BJ (cell line): ENCODE measurements at regions not wholly inside any gene's neighbourhood (a gene's known extent, or its start where the extent isn't known, plus 50 kb on each side); places are given as distances from the start of the nearest gene placed in this dataset.

Experiments
- CTCF ChIA-PET: fragments of 350-600 bp; formaldehyde crosslinking; extraction: SDS; loops from one replicate; lab custom pipeline; 2021; ENCODE audit warnings: antibody characterized with exemption, inconsistent platforms; lab: Yijun Ruan, JAX
- POLR2A ChIA-PET: fragments of 300-600 bp; sonication (Branson Sonifier 250); formaldehyde crosslinking; extraction: SDS; loops from one replicate; lab custom pipeline; 2021; ENCODE audit warnings: antibody characterized with exemption; lab: Charles Lee
- DNase-seq: peaks from one replicate; pipeline ENCODE4 v3.0.0-alpha.2; 2011; ENCODE audit warnings: low read depth
- H3K27me3 ChIP-seq: 2 replicates; pipeline ENCODE4 v1.6.0; 2011; ENCODE audit warnings: low read length; ENCODE audit not compliant: control insufficient read depth, insufficient read depth
- H3K36me3 ChIP-seq: 2 replicates; pipeline ENCODE4 v1.5.1; 2011; ENCODE audit warnings: low read length; ENCODE audit not compliant: control insufficient read depth, insufficient read depth
- H3K4me3 ChIP-seq: 2 replicates; pipeline ENCODE4 v1.5.1; 2011; ENCODE audit warnings: low read depth, mild to moderate bottlenecking, control low read depth, low read length
- TF ChIP-seq, protein P1 (sequence below): IDR thresholded peaks from 2 replicates; pipeline ENCODE4 v1.5.1; 2011; ENCODE audit warnings: low read depth, mild to moderate bottlenecking, control low read depth, inconsistent platforms, low read length, moderate library complexity; ENCODE audit not compliant: insufficient read depth

DNA sequence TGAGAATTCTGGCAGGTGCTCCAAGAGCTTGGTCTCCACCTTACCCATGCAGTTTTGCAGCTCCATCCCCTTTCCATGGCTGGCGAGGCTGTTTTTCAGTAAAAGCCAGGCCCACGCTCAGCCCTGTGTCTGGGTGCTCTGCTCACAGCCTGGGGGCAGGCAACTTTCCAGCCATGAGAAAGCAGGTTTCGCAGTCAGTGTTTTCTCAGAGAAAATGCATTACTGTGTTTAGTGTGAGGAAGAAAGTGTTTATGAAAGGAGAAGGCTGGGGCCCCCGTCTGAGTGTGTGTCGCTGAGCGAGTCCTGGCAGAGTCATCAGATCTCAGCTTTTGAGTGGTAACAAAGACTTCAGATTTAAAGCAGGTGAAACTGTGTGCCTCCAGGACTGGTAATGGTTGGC lies 248.1 kb downstream of the IRX1 start:
- no peak for DNase-seq
- ChIA-PET CTCF (no interaction called here), POLR2A (no interaction called here)
- H3K4me3 ChIP-seq, result no peak overlapping the region
- TF ChIP-seq, protein P1, sequence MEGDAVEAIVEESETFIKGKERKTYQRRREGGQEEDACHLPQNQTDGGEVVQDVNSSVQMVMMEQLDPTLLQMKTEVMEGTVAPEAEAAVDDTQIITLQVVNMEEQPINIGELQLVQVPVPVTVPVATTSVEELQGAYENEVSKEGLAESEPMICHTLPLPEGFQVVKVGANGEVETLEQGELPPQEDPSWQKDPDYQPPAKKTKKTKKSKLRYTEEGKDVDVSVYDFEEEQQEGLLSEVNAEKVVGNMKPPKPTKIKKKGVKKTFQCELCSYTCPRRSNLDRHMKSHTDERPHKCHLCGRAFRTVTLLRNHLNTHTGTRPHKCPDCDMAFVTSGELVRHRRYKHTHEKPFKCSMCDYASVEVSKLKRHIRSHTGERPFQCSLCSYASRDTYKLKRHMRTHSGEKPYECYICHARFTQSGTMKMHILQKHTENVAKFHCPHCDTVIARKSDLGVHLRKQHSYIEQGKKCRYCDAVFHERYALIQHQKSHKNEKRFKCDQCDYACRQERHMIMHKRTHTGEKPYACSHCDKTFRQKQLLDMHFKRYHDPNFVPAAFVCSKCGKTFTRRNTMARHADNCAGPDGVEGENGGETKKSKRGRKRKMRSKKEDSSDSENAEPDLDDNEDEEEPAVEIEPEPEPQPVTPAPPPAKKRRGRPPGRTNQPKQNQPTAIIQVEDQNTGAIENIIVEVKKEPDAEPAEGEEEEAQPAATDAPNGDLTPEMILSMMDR, result no peak
- no peaks in the 10 kb centered on the region for H3K27me3 ChIP-seq
- H3K36me3 ChIP-seq, result no peaks in the 10 kb centered on the region

DNA sequence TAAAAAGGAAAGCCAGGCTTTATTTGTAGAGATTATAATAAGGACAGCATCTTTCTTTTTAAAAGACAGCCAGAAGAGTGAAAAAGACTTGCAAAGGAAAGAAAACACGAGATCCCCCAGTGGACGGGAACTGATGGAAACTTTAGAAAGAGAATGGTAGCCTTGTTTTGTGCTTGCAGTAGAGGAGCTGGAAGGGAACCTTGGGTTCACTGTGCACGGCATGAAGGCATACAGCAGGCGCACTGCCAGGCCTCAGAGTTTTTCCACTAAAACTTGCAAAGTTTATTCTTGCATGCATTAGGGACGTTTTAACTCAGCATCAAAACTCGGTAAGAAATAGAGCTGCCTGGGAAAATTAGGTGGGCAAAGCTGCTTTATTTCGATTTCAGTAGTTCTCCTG lies 248.6 kb downstream of the IRX1 start:
- no peaks in the 10 kb centered on the region for H3K27me3 ChIP-seq
- no peak for DNase-seq
- POLR2A ChIA-PET, result no interaction called here
- TF ChIP-seq, protein P1, result no peak
- H3K4me3 ChIP-seq, result no peak overlapping the region
- no peaks in the 10 kb centered on the region for H3K36me3 ChIP-seq
- CTCF ChIA-PET, result no interaction called here

DNA sequence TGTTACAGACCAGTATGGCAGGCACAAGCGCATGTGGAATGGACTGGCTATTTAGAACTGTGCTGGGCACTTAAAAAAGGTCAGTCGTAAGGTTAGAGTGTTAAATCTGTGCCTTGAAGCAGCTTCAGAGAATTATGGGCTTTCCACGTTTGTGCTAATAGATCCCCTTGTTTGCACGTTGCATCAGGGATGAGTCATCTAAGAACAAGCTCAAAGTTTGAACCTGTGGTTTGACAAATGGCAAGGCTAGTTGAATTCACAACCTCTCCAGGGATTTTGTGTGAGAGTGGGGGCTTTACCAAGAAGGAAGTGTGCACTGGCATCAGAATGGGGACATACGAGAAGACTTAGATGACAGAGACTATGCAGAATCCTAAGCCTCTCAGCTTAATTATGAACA lies 249.6 kb downstream of the IRX1 start:
- ChIA-PET CTCF (no interaction called here), POLR2A (no interaction called here)
- Histone ChIP-seq H3K4me3 (no peak overlapping the region), H3K36me3 (no peaks in the 10 kb centered on the region), H3K27me3 (no peaks in the 10 kb centered on the region)
- TF ChIP-seq, protein P1, result no peak
- DNase-seq, result no peak

DNA sequence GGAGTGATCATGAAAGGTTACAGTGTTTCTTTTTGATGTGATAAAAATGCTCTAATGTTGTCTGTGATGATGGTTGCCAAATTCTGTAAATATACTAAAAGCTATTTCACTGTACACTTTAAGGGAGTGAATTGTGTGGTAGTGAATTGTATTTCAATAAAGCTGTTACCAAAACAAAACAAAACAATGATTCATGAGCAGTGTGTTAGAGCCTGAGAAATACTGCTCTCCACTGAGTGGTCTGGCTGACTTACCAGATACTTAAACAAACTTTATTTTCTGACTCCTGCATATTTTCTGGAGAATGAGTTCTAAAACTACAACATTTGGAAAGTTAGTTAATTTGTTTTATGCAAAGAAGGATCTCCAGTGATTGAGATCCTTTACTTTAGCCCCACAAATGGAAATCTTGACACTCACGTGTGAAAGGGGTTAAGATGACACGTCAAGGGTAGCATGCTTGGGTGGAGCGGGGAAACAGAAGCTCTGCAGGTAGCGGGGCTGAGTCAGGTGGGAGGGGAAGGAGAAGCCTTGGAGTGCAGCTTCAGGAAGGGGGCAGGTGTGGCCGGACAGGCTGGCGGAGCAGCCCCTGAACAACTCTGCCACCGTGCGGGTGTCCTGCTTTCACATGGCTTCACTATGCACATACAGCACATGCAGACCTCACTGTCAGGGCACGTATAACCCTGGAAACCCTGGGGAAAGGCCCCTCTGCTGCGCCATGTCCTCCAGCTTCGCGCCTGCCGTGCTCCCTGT lies 256.7 kb downstream of the IRX1 start:
- DNase-seq, result no peak
- CTCF ChIA-PET, result no interaction called here
- Histone ChIP-seq H3K27me3 (no peaks in the 10 kb centered on the region), H3K4me3 (no peak overlapping the region), H3K36me3 (no peaks in the 10 kb centered on the region)
- TF ChIP-seq, protein P1, result no peak
- POLR2A ChIA-PET, result no interaction called here

DNA sequence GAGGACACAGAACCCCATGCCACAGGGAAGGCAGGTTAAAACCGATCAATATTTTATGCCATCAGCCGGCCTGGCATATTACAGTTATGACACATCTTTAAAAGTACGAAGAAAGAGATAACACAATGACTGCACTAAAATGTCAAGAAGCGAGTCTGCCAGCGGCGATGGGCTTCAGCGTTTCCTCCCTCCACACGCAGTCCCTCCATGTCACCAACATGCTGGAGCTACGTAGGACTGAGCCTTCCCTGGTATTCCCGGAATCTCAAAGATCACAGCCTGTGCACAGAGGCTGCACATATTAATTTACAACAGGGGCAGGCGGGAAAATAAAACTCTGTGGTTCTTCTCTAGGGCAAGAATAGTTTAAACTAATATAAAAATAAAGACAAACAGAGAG lies 257.7 kb downstream of the IRX1 start:
- Histone ChIP-seq H3K27me3 (no peaks in the 10 kb centered on the region), H3K36me3 (no peaks in the 10 kb centered on the region), H3K4me3 (no peak overlapping the region)
- POLR2A ChIA-PET, result no interaction called here
- CTCF ChIA-PET, result no interaction called here
- TF ChIP-seq, protein P1, result no peak
- no peak for DNase-seq
